Neural crest cell (in vitro differentiated cells): ENCODE measurements at regions not wholly inside any gene's neighbourhood (a gene's known extent, or its start where the extent isn't known, plus 50 kb on each side); places are given as distances from the start of the nearest gene placed in this dataset.

Experiments used
- DNase-seq: peaks from one replicate; pipeline ENCODE4 v3.0.0; 2021; ENCODE audit warnings: low read depth, mixed read lengths, low spot score
- H3K27ac Mint-ChIP-seq: one replicate; pipeline ENCODE4 v1.8.0; 2021; ENCODE audit warnings: mild to moderate bottlenecking, mixed read lengths; ENCODE audit not compliant: unreplicated experiment
- H3K27me3 Mint-ChIP-seq: 2 replicates; pipeline ENCODE4 v1.8.0; 2021; ENCODE audit warnings: low read depth, mild to moderate bottlenecking, mixed read lengths
- H3K36me3 Mint-ChIP-seq: 2 replicates; pipeline ENCODE4 v1.8.0; 2021; ENCODE audit warnings: low read depth, mild to moderate bottlenecking, mixed read lengths
- H3K4me1 Mint-ChIP-seq: 2 replicates; pipeline ENCODE4 v1.8.0; 2021; ENCODE audit warnings: mixed read lengths
- H3K4me3 Mint-ChIP-seq: one replicate; pipeline ENCODE4 v1.8.0; 2021; ENCODE audit warnings: mild to moderate bottlenecking, mixed read lengths
- H3K9me3 Mint-ChIP-seq: 2 replicates; pipeline ENCODE4 v1.8.0; 2021; ENCODE audit warnings: mixed read lengths
- TF ChIP-seq, protein P1 (sequence below): fragments of 200-600 bp; sonication (generic); conservative IDR thresholded peaks from 2 replicates; pipeline ENCODE4 v1.5.0; 2021; ENCODE audit warnings: antibody characterized with exemption, mild to moderate bottlenecking

DNA sequence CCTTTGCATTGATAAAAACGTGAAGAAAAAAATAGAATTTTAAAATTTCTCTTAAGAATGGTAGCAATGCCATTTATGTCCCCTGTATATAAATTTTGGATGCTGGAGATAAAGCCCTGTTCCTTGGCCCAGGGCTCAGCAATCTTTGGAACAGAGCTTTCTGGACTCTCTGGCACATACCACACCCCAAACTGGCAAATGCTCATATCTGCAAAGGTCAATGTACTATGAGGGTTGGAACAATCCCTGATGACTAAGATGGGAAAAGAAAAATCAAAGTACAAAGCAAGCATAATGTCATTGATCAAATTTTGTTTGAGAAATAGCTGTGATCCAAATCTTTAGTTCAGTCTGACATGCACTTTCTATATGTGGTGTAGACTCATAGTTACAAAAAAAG, 158.1 kb upstream of the HCRTR2 start:
- peaks cover 6% of the 10 kb centered on the region for H3K4me1 Mint-ChIP-seq
- no peaks in the 10 kb centered on the region for H3K36me3 Mint-ChIP-seq
- H3K27ac Mint-ChIP-seq, result no peak overlapping the region
- TF ChIP-seq, protein P1, sequence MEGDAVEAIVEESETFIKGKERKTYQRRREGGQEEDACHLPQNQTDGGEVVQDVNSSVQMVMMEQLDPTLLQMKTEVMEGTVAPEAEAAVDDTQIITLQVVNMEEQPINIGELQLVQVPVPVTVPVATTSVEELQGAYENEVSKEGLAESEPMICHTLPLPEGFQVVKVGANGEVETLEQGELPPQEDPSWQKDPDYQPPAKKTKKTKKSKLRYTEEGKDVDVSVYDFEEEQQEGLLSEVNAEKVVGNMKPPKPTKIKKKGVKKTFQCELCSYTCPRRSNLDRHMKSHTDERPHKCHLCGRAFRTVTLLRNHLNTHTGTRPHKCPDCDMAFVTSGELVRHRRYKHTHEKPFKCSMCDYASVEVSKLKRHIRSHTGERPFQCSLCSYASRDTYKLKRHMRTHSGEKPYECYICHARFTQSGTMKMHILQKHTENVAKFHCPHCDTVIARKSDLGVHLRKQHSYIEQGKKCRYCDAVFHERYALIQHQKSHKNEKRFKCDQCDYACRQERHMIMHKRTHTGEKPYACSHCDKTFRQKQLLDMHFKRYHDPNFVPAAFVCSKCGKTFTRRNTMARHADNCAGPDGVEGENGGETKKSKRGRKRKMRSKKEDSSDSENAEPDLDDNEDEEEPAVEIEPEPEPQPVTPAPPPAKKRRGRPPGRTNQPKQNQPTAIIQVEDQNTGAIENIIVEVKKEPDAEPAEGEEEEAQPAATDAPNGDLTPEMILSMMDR, result no peak
- DNase-seq, result no peak
- H3K9me3 Mint-ChIP-seq, result no peaks in the 10 kb centered on the region
- no peak overlapping the region for H3K4me3 Mint-ChIP-seq
- H3K27me3 Mint-ChIP-seq, result no peaks in the 10 kb centered on the region

- no peaks in the 10 kb centered on the region for H3K4me1 Mint-ChIP-seq
- DNase-seq, result no peak
- TF ChIP-seq, protein P1, result no peak
- H3K9me3 Mint-ChIP-seq, result no peaks in the 10 kb centered on the region
- H3K27ac Mint-ChIP-seq, result no peak overlapping the region
- no peaks in the 10 kb centered on the region for H3K27me3 Mint-ChIP-seq
- H3K4me3 Mint-ChIP-seq, result no peak overlapping the region
- H3K36me3 Mint-ChIP-seq, result no peaks in the 10 kb centered on the region
Observed at GRCh38 chr6:55017555-55018300, 156.6 kb upstream of the HCRTR2 start.

DNA sequence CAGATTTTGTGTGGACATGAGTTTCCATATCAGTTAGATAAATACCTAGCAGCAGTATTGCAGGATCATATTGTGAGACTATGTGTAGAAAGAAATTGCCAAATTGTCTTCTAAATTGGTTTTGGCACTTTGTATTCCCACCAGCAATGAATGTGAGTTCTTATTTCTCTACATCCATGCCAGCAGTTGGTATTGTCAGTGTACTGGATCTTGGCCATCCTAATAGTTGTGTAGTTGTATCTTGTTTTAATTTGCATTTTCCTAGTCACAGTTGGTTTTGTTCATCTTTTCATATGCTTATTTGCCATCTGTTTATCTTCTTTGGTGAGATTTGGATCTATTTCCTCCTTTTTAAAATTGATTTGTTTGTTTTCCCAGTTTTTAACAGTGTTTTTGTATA, 154.7 kb upstream of the HCRTR2 start:
- no peaks in the 10 kb centered on the region for H3K36me3 Mint-ChIP-seq

GRCh38 chr6:55023230-55023629, 151.1 kb upstream of the HCRTR2 start:
- Mint-ChIP-seq H3K4me3 (no peak overlapping the region), H3K27ac (no peak overlapping the region), H3K9me3 (peaks cover 10% of the 10 kb centered on the region), H3K27me3 (no peaks in the 10 kb centered on the region), H3K4me1 (no peaks in the 10 kb centered on the region), H3K36me3 (no peaks in the 10 kb centered on the region)
- DNase-seq, result no peak
- TF ChIP-seq, protein P1, result no peak

More for the DNA sequence above, 154.7 kb upstream of the HCRTR2 start:
- no peaks in the 10 kb centered on the region for H3K27me3 Mint-ChIP-seq
- no peak for DNase-seq
- H3K4me3 Mint-ChIP-seq, result no peak overlapping the region
- H3K27ac Mint-ChIP-seq, result no peak overlapping the region
- no peaks in the 10 kb centered on the region for H3K9me3 Mint-ChIP-seq
- TF ChIP-seq, protein P1, result no peak
- no peaks in the 10 kb centered on the region for H3K4me1 Mint-ChIP-seq

DNA sequence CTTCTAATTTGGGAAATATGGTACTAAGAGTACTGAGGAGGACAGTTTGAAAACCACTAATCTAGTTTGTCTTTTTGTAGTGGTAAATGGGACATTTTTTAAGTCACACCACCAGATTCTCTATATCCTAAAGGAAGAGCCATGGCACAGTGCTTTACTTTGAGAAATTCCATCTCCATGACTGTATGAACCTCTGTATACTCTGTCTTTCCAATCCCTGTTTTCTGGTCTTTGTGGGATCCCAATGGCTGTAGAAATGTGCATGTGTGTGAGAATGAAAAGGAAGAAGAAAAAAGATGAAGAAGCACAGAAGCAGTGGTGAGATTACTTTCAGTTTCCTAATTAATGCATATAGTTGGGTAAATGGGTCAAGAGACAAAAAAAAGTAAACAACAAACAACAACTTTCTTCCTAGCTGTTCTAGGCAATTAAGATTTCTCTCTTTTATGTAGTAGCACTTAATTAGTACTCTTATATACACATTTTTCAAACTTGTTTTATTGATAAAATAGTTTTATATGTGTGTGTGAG, 141.2 kb upstream of the HCRTR2 start:
- Mint-ChIP-seq H3K27me3 (no peaks in the 10 kb centered on the region), H3K36me3 (no peaks in the 10 kb centered on the region), H3K27ac (no peak overlapping the region), H3K4me3 (no peak overlapping the region), H3K9me3 (peaks cover 2% of the 10 kb centered on the region), H3K4me1 (no peaks in the 10 kb centered on the region)
- TF ChIP-seq, protein P1, result no peak
- no peak for DNase-seq
